AG09309 (cell line): ENCODE measurements at regions not wholly inside any gene's neighbourhood (a gene's known extent, or its start where the extent isn't known, plus 50 kb on each side); places are given as distances from the start of the nearest gene placed in this dataset.
A peak's percentile ranks its signal among the peaks of the same experiment; 100 is the strongest.

ENCODE experiments used
- DNase-seq: peaks from one replicate; pipeline ENCODE4 v3.0.0-alpha.2; 2010; ENCODE audit warnings: low read depth
- H3K4me3 ChIP-seq: 2 replicates; pipeline ENCODE4 v1.5.1; 2011; ENCODE audit warnings: mild to moderate bottlenecking, low read depth, low read length, moderate library complexity; ENCODE audit not compliant: control insufficient read depth
- TF ChIP-seq, protein P1 (sequence below): IDR thresholded peaks from 2 replicates; pipeline ENCODE4 v1.5.1; 2011; ENCODE audit warnings: mild to moderate bottlenecking, low read depth, low read length, inconsistent platforms; ENCODE audit not compliant: insufficient read depth, control insufficient read depth; ENCODE audit errors: missing control alignments

DNA sequence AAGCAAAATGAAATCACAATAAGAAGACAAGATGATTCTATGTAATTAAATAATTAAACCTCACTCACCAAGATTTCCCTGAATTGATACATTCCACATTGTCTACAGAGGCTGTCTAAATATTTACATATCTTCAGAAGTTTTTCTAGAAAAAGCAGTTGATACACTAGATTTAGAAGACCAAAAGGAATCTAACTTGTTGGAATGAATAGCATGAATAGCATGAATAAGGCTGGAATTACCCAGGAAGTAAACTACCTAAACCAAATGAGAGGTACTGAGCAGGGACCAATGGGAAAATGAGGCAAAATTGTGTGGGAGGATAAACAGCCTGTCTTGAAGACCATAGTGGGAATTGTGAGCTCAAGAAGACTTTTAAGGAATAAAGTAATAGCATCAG is 479.7 kb downstream of the TXNL1 start:
- no peak for DNase-seq
- TF ChIP-seq, protein P1, sequence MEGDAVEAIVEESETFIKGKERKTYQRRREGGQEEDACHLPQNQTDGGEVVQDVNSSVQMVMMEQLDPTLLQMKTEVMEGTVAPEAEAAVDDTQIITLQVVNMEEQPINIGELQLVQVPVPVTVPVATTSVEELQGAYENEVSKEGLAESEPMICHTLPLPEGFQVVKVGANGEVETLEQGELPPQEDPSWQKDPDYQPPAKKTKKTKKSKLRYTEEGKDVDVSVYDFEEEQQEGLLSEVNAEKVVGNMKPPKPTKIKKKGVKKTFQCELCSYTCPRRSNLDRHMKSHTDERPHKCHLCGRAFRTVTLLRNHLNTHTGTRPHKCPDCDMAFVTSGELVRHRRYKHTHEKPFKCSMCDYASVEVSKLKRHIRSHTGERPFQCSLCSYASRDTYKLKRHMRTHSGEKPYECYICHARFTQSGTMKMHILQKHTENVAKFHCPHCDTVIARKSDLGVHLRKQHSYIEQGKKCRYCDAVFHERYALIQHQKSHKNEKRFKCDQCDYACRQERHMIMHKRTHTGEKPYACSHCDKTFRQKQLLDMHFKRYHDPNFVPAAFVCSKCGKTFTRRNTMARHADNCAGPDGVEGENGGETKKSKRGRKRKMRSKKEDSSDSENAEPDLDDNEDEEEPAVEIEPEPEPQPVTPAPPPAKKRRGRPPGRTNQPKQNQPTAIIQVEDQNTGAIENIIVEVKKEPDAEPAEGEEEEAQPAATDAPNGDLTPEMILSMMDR: no peak
- no peak overlapping the region for H3K4me3 ChIP-seq

DNA sequence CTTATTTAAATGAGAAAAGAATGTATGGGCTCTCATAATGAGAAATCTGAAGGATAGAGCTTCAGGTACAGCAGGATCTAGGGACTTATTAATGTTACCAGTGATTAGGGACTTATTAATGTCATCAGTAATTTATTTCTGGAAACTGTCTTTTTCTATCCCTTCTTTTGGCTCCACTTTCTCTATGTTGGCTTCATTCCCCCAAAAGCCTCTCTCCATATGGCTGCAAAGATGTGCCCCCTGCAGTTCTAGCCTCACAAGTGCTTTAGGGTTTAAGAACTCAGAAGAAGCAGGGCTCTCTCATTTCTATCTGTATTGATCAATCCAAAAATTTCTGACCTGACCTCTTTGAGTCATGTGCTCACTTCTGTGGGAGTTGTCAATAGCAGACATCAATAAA is 480.9 kb downstream of the TXNL1 start:
- TF ChIP-seq, protein P1: no peak
- H3K4me3 ChIP-seq: no peak overlapping the region
- no peak for DNase-seq

DNA sequence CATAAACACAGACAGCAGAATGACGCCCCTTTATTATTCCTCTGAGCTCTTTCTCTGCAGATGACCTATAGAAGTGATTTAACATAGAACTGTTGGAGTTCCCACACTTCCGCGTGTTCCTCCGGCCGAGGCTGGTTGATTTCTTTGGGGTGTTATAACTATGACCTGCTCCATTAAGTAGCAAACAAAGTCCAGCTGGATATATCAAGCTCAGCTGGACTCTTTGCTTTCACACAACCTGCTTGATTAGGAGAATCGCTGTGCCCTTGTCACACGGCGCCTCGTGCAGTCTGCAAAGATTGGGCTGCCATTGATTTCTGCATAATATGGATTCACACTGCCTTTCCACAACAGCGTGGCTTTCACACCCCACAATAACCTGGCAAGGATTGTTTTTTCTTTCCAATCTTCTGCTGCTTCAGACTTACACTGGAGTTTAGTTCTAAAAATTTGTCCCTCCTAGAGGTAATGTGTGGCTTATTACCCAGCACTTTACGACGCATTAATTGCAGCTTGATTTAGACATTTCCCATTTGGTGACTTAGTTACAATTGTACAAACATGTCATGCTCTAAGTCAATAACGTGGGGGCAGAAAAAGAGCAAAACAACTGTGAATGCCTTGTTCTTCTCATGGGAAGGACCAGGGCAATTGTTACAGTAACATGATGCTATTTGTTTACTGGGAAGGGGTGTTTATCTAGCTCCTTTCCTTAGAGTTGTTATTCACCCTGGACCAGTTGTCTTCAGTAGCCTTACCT is 485.7 kb downstream of the TXNL1 start:
- DNase-seq: no peak
- H3K4me3 ChIP-seq: no peak overlapping the region
- TF ChIP-seq, protein P1: no peak

DNA sequence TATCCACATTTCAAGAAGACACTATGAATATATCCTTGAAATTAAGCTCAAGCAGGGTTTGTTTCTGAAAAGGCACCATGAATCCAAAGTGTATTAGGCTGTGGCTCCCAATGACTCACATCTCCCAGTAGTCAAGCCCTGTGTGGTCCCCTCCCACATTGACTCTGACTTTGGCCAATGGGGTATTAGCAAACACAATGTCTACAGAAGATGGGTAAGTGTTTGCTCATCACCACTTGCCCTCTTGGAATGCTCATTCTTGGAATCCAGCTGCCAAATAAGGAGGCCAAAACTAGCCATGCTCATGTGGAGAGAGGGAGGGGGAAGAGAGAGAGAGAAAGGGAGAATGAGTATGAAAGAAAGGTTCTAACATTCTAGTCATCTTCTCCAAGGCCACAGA is 490.0 kb downstream of the TXNL1 start:
- TF ChIP-seq, protein P1: no peak
- no peak overlapping the region for H3K4me3 ChIP-seq
- DNase-seq: peak; percentile 67

DNA sequence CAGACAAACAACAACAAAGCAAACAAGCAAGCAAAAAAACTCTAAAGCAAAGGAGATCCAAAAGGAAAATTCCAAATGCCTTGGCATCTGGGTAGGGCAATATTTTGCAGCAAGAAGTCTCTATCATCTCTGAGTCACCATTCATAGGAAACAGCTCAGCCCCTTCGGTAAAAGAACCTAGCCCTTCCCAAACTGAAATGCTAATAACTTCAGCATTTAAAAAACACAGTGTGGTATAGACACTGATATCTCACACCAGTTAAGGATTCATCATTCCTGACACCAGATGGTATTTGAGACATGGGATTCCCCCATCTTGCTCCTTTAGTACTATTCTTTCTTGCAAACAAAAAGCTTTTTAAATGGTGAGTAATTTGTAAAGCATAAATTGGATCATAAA is 491.8 kb downstream of the TXNL1 start:
- TF ChIP-seq, protein P1: no peak
- H3K4me3 ChIP-seq: no peak overlapping the region
- no peak for DNase-seq

DNA sequence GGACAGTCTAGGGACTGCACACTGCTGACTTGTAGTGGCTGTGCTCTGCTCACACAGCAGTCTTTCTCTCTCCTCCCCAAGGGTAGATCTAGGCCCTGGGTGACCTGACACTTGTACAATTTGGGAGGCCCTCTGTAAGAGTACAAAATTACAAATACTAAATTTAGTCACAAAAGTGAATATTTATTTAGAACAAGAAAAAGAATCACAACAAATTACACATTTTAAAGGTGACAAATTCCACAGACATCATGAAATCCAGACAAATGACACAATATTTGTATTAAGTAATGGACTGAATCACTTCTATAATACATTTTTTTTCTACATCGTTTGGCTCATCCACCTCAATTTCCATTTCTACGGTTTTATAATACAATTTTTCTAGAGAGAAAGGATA is 496.4 kb downstream of the TXNL1 start:
- TF ChIP-seq, protein P1: no peak
- no peak for DNase-seq

More for the DNA sequence above, 496.4 kb downstream of the TXNL1 start:
- no peak overlapping the region for H3K4me3 ChIP-seq
